ENCODE measurements at regions not wholly inside any gene's neighbourhood (a gene's known extent, or its start where the extent isn't known, plus 50 kb on each side); places are given as distances from the start of the nearest gene placed in this dataset.

DNA sequence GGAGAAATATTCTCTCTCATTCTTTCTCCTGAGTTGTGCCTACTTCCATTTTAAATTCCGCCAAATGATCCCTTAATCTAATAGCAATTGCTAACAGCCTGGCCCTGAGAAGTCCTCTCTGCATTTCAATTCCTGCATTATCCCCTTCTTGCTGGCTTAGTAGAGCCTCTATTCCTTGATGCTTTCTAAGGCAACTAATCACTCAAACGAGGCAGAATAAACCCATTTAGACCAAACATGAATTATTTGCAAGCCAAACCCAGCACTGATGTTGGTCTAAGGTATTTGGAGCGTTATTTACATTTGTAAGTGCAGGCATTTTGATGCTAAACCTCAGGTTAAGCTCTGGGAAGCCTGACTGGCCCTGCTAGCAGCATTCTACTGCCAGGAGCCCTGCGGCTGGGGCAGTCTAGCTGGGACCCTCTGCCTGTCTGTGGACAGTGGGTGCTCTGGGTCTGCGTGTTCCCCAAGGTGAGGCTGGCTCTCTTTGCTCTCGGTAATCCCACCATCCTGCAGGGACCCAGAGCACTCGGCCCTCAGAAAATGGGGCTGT is 173.1 kb upstream of the HS6ST1 start:
- peaks cover 3% of the 10 kb centered on the region for H3K27me3 Mint-ChIP-seq
- CTCF ChIA-PET: no interaction called here
- POLR2A ChIA-PET: no interaction called here
- H3K4me1 Mint-ChIP-seq (ENCODE audit: low read depth): no peaks in the 10 kb centered on the region
- no peak for DNase-seq
- intact Hi-C loops (cut with micrococcal nuclease): no loop called here
- H3K36me3 Mint-ChIP-seq: no peaks in the 10 kb centered on the region
- H3K9me3 Mint-ChIP-seq: peaks cover 4% of the 10 kb centered on the region
- no peak overlapping the region for H3K27ac Mint-ChIP-seq
- no peak overlapping the region for H3K4me3 Mint-ChIP-seq

- no peak for DNase-seq
- peaks cover 4% of the 10 kb centered on the region for H3K9me3 Mint-ChIP-seq
- no peaks in the 10 kb centered on the region for H3K36me3 Mint-ChIP-seq
- POLR2A ChIA-PET: no interaction called here
- no peak overlapping the region for H3K4me3 Mint-ChIP-seq
- no peak overlapping the region for H3K27ac Mint-ChIP-seq
- peaks cover 3% of the 10 kb centered on the region for H3K27me3 Mint-ChIP-seq
- H3K4me1 Mint-ChIP-seq (ENCODE audit: low read depth): no peaks in the 10 kb centered on the region
- intact Hi-C loops (cut with micrococcal nuclease): no loop called here
- CTCF ChIA-PET: no interaction called here
Observed at GRCh38 chr2:128492966-128493811, 174.5 kb upstream of the HS6ST1 start.

DNA sequence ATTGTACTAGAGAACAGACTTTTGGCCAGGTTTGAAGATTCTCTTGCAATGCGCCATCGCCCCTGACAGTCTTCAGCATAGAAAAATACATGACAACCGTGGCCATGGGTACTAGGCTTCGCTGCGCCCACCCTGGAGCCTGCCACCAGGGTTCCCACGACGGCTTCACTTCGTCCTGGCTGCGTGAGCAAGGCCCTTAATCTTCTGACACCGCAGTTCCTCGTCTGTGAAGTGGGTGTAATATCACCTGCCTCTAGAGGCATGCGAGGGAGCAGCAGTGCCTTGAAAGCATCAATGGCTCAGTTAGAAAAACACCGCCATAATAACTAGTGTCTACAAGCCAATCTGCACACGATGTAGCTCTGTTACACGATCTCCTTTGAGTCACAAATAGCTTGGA is 175.2 kb upstream of the HS6ST1 start:
- ChIA-PET CTCF (no interaction called here), POLR2A (no interaction called here)
- H3K27ac Mint-ChIP-seq: no peak overlapping the region

DNA sequence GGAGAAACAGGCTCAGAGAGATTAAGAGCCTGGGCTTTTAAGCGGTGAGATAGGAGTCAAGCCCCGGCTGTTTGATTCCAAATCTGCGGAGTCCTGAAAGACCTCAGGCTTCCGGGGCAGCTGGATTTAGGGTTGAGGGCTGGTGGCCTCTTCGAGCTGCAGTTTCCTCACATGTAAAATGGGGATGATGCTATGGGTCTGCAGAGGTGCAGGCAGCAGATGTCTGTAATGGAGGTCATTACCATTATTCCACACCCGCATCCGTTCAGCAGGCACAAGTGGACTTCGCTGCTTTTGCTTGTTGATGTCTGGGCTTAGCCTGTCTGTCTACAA is 175.6 kb upstream of the HS6ST1 start:
- ChIA-PET CTCF (no interaction called here), POLR2A (no interaction called here)
- Mint-ChIP-seq H3K4me3 (no peak overlapping the region), H3K27me3 (peaks cover 3% of the 10 kb centered on the region), H3K36me3 (no peaks in the 10 kb centered on the region), H3K27ac (no peak overlapping the region), H3K9me3 (peaks cover 4% of the 10 kb centered on the region), H3K4me1 (ENCODE audit: low read depth) (no peaks in the 10 kb centered on the region)
- intact Hi-C loops (cut with micrococcal nuclease): no loop called here
- DNase-seq: no peak

More for the DNA sequence above, 175.2 kb upstream of the HS6ST1 start:
- no peaks in the 10 kb centered on the region for H3K36me3 Mint-ChIP-seq
- no peak for DNase-seq
- H3K27me3 Mint-ChIP-seq: peaks cover 3% of the 10 kb centered on the region
- no peak overlapping the region for H3K4me3 Mint-ChIP-seq
- no peaks in the 10 kb centered on the region for H3K4me1 Mint-ChIP-seq (ENCODE audit: low read depth)
- intact Hi-C loops (cut with micrococcal nuclease): no loop called here
- peaks cover 4% of the 10 kb centered on the region for H3K9me3 Mint-ChIP-seq

GRCh38 chr2:128494640-128495321 is 176.1 kb upstream of the HS6ST1 start:
- peaks cover 3% of the 10 kb centered on the region for H3K27me3 Mint-ChIP-seq
- POLR2A ChIA-PET: no interaction called here
- H3K27ac Mint-ChIP-seq: no peak overlapping the region
- CTCF ChIA-PET: no interaction called here
- no peaks in the 10 kb centered on the region for H3K36me3 Mint-ChIP-seq
- DNase-seq: no peak
- peaks cover 4% of the 10 kb centered on the region for H3K9me3 Mint-ChIP-seq
- intact Hi-C loops (cut with micrococcal nuclease): no loop called here
- no peak overlapping the region for H3K4me3 Mint-ChIP-seq
- H3K4me1 Mint-ChIP-seq (ENCODE audit: low read depth): no peaks in the 10 kb centered on the region

- Mint-ChIP-seq H3K9me3 (peaks cover 4% of the 10 kb centered on the region), H3K36me3 (no peaks in the 10 kb centered on the region), H3K27ac (no peak overlapping the region), H3K4me3 (no peak overlapping the region), H3K4me1 (ENCODE audit: low read depth) (no peaks in the 10 kb centered on the region), H3K27me3 (no peaks in the 10 kb centered on the region)
- no peak for DNase-seq
- CTCF ChIA-PET: no interaction called here
- POLR2A ChIA-PET: no interaction called here
- intact Hi-C loops (cut with micrococcal nuclease): no loop called here
Observed at GRCh38 chr2:128495996-128496547, 177.4 kb upstream of the HS6ST1 start.

- POLR2A ChIA-PET: no interaction called here
- no peaks in the 10 kb centered on the region for H3K36me3 Mint-ChIP-seq
Observed at GRCh38 chr2:128496700-128497099, 178.0 kb upstream of the HS6ST1 start.

GRCh38 chr2:128497461-128497860 is 178.8 kb upstream of the HS6ST1 start:
- no peak for DNase-seq
- POLR2A ChIA-PET: no interaction called here
- H3K36me3 Mint-ChIP-seq: no peaks in the 10 kb centered on the region
- peaks cover 3% of the 10 kb centered on the region for H3K9me3 Mint-ChIP-seq
- H3K27me3 Mint-ChIP-seq: no peaks in the 10 kb centered on the region
- intact Hi-C loops (cut with micrococcal nuclease): no loop called here
- no peak overlapping the region for H3K27ac Mint-ChIP-seq
- no peak overlapping the region for H3K4me3 Mint-ChIP-seq
- H3K4me1 Mint-ChIP-seq (ENCODE audit: low read depth): no peaks in the 10 kb centered on the region
- CTCF ChIA-PET: no interaction called here

More at GRCh38 chr2:128496700-128497099, 178.0 kb upstream of the HS6ST1 start:
- intact Hi-C loops (cut with micrococcal nuclease): no loop called here
- Mint-ChIP-seq H3K4me3 (no peak overlapping the region), H3K27ac (no peak overlapping the region), H3K4me1 (ENCODE audit: low read depth) (no peaks in the 10 kb centered on the region), H3K9me3 (peaks cover 4% of the 10 kb centered on the region), H3K27me3 (no peaks in the 10 kb centered on the region)
- CTCF ChIA-PET: no interaction called here
- DNase-seq: no peak

DNA sequence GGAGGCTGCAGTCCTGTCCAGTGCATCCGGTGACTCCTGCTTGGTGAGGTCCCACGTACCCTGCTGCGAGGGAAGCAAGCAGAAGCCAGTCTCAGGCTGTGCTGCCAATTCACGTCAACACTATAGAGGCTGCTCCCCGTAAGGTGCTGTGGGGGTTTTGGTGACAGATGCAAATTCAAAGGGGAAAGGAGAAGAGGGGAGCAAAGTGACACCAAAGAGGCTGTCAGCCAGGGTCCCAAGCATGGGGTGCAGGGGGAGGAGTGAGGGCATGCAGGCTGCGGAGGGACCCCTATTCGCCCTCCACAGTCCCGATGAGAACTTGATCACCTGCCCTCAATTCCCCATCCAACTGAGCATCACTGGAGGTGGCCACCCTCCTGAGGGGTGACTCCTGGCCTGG is 179.4 kb upstream of the HS6ST1 start:
- H3K4me1 Mint-ChIP-seq (ENCODE audit: low read depth): no peaks in the 10 kb centered on the region
- intact Hi-C loops (cut with micrococcal nuclease): no loop called here
- H3K4me3 Mint-ChIP-seq: no peak overlapping the region
- no peaks in the 10 kb centered on the region for H3K27me3 Mint-ChIP-seq
- no peak for DNase-seq
- no peak overlapping the region for H3K27ac Mint-ChIP-seq
- no peaks in the 10 kb centered on the region for H3K36me3 Mint-ChIP-seq
- no peaks in the 10 kb centered on the region for H3K9me3 Mint-ChIP-seq
- CTCF ChIA-PET: no interaction called here
- POLR2A ChIA-PET: no interaction called here

DNA sequence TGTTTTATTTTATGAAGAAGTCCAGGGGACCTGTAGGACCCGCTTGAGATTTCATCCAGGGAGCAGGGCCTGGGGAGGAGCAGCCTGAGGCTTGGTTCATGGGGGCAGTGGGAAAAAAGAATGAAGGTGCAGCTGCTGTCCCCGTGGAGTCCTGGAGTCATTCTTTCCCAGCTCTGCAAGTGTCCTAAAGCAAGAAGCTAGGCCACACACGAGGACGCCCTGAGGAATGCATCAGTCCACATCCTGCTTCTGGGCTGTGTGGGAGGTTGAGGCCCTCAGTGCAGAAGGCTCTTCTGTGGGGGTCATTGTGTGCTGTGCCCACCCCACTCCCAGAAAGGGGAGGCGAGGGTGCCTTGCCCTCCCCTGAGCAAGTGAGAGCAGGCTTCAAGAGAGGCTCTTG is 179.9 kb upstream of the HS6ST1 start:
- Mint-ChIP-seq H3K4me1 (ENCODE audit: low read depth) (no peaks in the 10 kb centered on the region), H3K27me3 (no peaks in the 10 kb centered on the region), H3K9me3 (no peaks in the 10 kb centered on the region), H3K4me3 (no peak overlapping the region), H3K27ac (no peak overlapping the region), H3K36me3 (no peaks in the 10 kb centered on the region)
- POLR2A ChIA-PET: no interaction called here
- DNase-seq: no peak
- CTCF ChIA-PET: no interaction called here
- intact Hi-C loops (cut with micrococcal nuclease): no loop called here

- Mint-ChIP-seq H3K27ac (no peak overlapping the region), H3K4me3 (no peak overlapping the region), H3K27me3 (no peaks in the 10 kb centered on the region), H3K9me3 (no peaks in the 10 kb centered on the region), H3K36me3 (no peaks in the 10 kb centered on the region), H3K4me1 (ENCODE audit: low read depth) (no peaks in the 10 kb centered on the region)
- no peak for DNase-seq
- ChIA-PET CTCF (no interaction called here), POLR2A (no interaction called here)
- intact Hi-C loops (cut with micrococcal nuclease): no loop called here
Observed at GRCh38 chr2:128499367-128500137, 180.9 kb upstream of the HS6ST1 start.

DNA sequence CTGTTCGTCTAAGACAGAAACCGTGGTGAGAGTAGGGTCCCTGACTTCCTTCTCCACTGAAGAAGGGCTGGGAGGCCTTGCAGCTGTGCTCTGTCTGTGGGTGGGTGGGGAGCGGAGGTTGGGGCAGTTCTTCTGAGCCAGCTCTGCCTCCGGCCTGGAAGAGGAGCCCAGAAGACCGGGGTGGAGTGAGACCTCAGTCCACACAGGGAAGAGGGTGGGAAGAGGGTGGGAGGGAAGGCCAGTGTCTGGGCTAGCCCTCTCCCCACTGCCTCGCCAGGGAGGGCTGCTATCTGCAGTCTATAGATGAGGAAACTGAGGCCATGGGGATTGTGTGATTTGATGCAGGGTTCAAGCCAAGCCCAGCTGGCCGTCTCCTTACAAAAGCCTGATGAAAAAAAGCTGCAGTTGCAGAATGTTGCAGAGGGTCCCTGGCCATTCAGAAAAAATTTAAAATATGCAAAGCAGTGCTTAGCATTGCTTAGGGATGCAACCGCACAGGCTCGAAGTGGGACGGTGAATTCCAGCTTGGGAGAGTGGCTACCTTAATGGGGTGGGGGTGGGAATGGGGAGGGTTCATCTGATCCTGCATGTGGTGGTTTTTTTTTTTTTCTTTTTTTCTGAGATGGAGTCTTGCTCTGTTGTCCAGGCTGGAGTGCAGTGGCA is 181.6 kb upstream of the HS6ST1 start:
- intact Hi-C loops (cut with micrococcal nuclease): no loop called here
- CTCF ChIA-PET: no interaction called here
- DNase-seq: no peak
- POLR2A ChIA-PET: no interaction called here
- H3K36me3 Mint-ChIP-seq: no peaks in the 10 kb centered on the region
- H3K27ac Mint-ChIP-seq: no peak overlapping the region
- H3K9me3 Mint-ChIP-seq: no peaks in the 10 kb centered on the region
- no peaks in the 10 kb centered on the region for H3K27me3 Mint-ChIP-seq
- no peak overlapping the region for H3K4me3 Mint-ChIP-seq
- no peaks in the 10 kb centered on the region for H3K4me1 Mint-ChIP-seq (ENCODE audit: low read depth)

Measured in activated CD4-positive, alpha-beta memory T cell treated with anti-CD3 and anti-CD28 coated beads for 36 hours (primary cell).